Cardiac septum (tissue), 1 donor: ENCODE measurements at regions not wholly inside any gene's neighbourhood (a gene's known extent, or its start where the extent isn't known, plus 50 kb on each side); places are given as distances from the start of the nearest gene placed in this dataset.
"Not testable (repeated sequence)": the region's sequence is repeated elsewhere in the genome, so short reads cannot be mapped to it uniquely, and the experiment has no call there.

Source experiments
- DNase-seq: peaks from one replicate; pipeline ENCODE4 v3.0.0-alpha.2; 2020; ENCODE audit warnings: low spot score
- intact Hi-C: fragments of 100-400 bp; cut with DNase I; formaldehyde crosslinking; loops from one replicate; pipeline ENCODE4 v1.14.0; 2022
- donor health status: DM: no; HTN: no; CAD: no.

DNA sequence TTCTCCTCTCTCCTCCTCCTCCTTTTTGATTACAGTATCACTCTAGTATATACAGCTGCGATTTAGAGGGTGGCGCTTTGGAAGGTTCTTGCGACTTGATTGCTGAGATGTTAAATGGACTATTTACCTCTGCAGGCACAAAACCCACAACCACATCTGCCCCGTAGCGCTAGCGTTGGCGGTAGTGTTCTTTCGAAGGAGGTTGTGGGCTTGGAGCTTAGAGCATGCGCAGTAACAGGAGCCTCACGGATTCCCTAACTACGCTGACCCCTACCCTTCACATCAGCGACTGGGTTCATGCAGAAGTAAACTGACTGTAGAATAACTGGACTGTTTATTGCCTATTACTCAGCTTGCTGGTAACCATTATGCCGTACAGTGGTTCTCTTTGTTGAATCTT lies 58.0 kb downstream of the CGGBP1 start:
- DNase-seq = no peak
- intact Hi-C loops = loop anchor here (5.0 to 10.0 kb wide), 3 partner anchors 236 to 704 kb away; no protein-coding TSS in a partner anchor

DNA sequence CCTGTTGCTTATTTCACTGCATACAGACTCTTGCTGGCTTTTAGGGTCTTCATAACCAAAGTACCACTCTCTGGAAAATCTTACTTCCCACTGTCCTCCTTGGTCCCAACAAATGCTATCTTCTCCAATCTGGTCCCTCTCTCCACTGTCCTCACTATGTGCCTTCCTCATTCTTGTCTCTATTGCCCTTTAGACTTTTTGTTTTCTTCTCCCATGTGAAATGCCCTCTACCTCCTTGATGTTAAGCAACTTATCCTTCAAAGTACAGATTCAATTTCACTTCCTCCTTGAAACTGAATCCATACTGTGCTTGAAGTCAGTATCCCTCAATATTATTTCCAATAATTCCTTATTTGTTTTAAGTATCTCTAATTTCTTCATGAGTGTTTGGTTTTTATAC lies 60.8 kb downstream of the CGGBP1 start:
- intact Hi-C loops = no loop called here
- no peak for DNase-seq

DNA sequence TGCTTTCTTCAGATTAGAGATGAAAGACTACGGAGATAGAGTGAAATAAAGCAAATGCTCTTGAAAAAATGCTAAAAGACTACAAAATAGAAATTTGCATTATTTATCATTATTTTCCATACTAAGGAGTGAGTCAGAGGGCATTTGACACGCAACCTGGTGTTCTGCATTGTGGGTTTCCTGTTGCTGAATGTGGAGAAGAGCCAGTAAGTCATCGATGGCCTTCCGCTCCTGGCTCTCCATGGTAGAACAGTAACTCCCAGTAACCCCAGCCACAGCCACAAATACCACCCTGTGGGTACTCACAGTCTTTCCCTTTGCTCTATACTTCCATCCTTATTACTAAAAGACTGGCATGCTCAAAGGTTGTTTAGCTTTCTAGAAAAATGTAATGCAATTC lies 61.5 kb downstream of the CGGBP1 start:
- DNase-seq = no peak
- intact Hi-C loops = no loop called here

DNA sequence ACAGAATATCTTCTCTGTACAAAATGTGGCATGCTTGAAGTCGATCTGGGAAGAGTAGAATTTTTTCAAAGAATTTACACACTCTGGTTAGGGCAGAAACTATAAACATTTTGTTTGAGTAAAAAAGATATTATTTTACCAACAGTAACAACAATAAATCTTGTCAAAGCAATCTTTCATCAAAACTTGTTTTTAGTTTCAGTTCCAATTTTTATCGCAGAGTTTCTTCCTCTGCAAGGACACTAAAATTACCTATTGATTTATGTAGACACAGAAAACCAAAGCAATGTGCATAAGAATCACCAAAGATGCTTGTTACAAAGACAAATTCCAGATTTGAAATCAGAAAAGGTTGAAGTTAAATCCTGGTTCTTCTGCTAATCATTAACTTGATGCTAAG lies 61.9 kb downstream of the CGGBP1 start:
- no peak for DNase-seq
- intact Hi-C loops = no loop called here

DNA sequence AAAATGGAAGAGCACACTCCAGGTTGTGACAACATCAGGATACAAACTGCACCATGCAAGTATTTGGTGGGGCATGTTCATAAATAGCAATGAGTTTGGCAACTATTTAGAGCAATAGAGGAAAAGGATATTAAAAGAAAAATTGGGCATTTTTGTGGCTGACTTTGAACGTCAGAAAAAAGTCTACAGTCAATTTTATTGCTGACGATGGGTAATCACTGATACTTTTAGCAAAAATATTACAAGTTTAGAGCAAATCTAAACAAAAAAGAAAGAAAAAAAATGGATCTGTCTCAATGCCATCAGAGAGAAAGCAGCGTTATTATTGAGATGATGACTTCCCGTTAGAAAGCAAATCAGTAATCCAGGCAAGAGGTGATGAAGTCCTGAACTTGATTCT lies 65.2 kb downstream of the CGGBP1 start:
- no peak for DNase-seq
- intact Hi-C loops = no loop called here

DNA sequence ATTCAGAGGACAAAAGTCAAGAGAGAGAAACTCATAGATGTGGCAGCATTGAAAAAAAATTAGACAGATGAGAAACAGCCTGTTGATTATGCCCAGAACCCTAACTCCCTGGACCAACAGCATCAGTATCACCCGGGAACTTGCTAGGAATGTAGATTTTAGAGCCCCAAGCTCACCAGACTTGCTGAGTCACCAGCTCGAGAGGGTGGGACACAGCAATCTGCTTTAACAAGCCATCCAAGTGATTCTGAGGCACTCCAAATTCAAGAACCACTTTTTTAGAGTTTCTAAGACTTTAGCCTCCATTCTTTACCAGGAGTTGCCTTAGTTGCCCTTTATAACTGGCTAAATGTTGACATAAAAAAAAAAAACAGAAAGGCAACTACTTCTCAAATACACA lies 70.9 kb downstream of the CGGBP1 start:
- DNase-seq = no peak
- intact Hi-C loops = no loop called here

GRCh38 chr3:87982421-87982820 lies 76.4 kb downstream of the CGGBP1 start:
- DNase-seq = no peak
- intact Hi-C loops = no loop called here

- intact Hi-C loops = no loop called here
- no peak for DNase-seq
Observed at GRCh38 chr3:87979527-87979926, 79.3 kb downstream of the CGGBP1 start.

DNA sequence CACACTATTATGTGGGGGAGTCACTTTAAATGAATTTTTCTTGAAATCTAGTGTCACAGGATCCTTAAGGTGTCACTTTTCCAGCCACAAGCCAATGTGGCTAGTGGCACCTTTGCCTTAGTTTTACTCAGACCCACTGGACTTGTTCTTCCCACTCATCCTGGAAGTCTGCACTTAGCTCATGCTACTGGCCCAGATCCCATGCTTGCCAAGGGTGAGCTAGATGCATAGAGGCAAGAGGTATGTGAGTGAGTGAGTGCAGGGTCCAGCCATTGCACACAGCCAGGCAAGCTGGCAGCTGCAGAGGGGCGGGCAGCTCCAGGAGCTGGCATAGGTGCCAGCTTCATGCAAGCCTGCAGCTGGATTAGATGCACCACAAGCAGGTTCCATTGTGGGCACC lies 81.0 kb downstream of the CGGBP1 start:
- intact Hi-C loops = no loop called here
- DNase-seq = no peak

DNA sequence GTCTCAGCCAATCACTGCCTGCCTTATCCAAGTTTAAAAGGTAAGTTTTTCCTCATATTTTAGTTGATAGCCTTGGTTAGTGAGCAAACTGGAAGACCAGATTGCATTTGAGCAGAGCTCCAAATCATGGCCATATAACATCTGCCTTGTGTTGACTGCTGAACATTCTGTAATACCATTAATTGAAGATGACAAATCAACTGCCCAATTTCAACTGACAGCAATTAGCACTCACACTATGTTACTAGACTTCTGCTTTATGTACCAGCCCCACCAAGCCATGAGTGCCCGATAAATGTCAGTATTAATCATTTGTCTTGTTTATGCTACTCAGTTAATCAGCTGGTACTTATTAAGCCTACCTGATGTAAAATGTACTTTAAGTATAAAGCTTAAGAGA lies 83.1 kb downstream of the CGGBP1 start:
- no peak for DNase-seq
- intact Hi-C loops = no loop called here

DNA sequence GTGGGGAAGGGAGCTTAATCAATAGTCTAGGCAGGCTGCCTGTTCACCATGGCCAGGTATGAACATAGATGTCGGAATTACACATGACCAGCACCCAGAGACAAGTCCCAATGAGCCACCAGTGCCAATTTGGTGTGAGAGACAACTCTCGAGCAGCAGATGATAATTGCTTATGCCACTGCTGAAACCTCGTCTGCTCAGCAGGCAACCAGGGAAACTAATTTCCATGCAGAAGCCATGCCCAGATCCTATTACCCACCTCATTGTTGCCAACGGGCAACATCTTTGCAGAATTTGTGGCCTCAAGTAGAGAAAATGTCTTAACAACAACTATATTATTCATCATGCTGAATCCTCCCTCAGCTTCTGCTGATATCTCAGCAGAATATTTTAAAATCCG lies 84.9 kb downstream of the CGGBP1 start:
- intact Hi-C loops = no loop called here

GRCh38 chr3:87969620-87970019 lies 89.2 kb downstream of the CGGBP1 start:
- no peak for DNase-seq
- intact Hi-C loops = no loop called here

More for the DNA sequence above, 84.9 kb downstream of the CGGBP1 start:
- no peak for DNase-seq

- intact Hi-C loops = no loop called here
Observed at GRCh38 chr3:87968668-87969067, 90.1 kb downstream of the CGGBP1 start.

GRCh38 chr3:87958289-87958688 lies 100.5 kb downstream of the CGGBP1 start:
- intact Hi-C loops = no loop called here
- DNase-seq = no peak

More at GRCh38 chr3:87968668-87969067, 90.1 kb downstream of the CGGBP1 start:
- DNase-seq = no peak

- DNase-seq = no peak
- intact Hi-C loops = no loop called here
Observed at GRCh38 chr3:87957575-87957974, 101.2 kb downstream of the CGGBP1 start.

DNA sequence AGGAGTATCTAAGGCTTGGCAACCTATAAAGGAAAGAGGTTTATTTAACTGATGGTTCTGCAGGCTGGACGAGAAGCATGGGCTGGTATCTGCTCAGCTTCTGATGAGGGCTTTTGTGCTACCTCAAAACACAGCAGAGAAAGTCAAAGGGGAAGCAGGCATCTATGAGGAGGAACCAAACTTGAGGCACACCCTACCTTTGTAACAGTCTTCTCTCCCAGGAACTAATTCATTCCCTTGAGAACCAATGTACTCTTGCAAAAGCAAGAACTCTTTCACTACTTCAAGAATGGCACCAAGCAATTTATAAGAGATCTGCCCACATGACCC lies 109.0 kb downstream of the CGGBP1 start:
- DNase-seq = no peak
- intact Hi-C loops = no loop called here

GRCh38 chr3:87949189-87949878 lies 109.5 kb downstream of the CGGBP1 start:
- intact Hi-C loops = no loop called here
- no peak for DNase-seq

GRCh38 chr3:87946007-87946406 lies 112.8 kb downstream of the CGGBP1 start:
- intact Hi-C loops, DNase-seq: not testable (repeated sequence)

DNA sequence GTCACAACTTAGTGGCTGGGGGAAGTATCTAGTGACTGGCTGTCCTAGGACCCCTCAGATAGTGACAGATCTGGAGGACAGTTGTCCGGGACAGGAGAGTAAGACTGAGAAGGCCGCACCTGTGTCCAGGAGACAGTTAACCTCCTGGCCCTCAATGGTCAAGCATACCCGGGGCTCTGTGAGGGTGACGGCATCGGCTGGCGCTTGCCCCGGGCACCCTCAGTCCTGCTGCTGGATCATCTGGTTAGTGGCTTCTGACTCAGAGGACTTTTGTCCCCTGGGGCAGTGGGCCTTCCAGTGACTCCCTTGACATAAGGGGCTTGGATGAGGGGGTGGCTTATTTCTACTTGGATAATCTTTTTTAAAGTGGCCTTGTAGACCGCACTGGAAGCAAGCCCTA lies 116.5 kb downstream of the CGGBP1 start:
- intact Hi-C loops, DNase-seq: not testable (repeated sequence)

DNA sequence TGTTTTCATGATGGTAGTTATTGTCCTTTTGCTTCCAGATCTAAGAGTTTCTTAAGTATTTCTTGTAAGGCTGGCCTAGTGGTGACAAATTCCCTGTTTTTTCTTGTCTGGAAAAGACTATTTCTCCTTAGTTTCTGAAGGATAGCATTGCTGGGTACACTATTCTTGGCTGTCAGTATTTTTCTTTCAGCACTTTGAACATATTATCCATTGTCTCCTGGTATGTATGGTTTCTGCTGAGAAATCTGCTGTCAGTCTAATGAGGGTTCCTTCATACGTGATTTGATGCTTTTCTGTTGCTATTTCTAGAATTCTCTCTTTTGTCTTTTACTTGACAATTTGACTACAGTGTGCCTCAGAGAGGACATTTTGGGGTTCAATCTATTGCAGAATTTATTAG lies 134.3 kb downstream of the CGGBP1 start:
- no peak for DNase-seq
- intact Hi-C loops = no loop called here

DNA sequence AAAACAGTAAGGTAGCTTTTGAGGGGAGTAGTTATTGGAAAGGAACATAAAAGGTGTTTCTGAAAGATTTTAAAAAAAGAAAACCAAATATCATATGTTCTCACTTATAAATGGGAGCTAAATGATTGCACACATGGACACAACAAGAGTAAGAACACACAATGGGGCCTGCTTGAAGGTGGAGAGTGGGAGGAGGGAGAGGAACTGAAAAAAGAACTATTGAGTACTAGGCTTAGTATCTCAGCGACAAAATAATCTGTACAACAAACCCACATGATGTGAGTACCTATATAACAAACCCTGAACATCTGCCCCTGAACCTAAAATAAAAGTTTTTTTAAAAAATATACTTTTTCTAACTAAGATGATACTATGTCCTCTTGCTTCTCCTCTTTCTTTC lies 138.3 kb downstream of the CGGBP1 start:
- intact Hi-C loops = no loop called here
- no peak for DNase-seq

- intact Hi-C loops = no loop called here
- no peak for DNase-seq
Observed at GRCh38 chr3:87901141-87901540, 157.7 kb downstream of the CGGBP1 start.
